GM19328 (cell line): ENCODE measurements at regions not wholly inside any gene's neighbourhood (a gene's known extent, or its start where the extent isn't known, plus 50 kb on each side); places are given as distances from the start of the nearest gene placed in this dataset.
"Not testable (repeated sequence)": the region's sequence is repeated elsewhere in the genome, so short reads cannot be mapped to it uniquely, and the experiment has no call there.

Experiments used
- ATAC-seq: cut with Tn5 transposase; IDR thresholded peaks from one replicate; pipeline ENCODE4 v1.9.1; 2021; ENCODE audit warnings: mild to moderate bottlenecking, moderate library complexity; ENCODE audit not compliant: unreplicated experiment

- ATAC-seq, result no peak
Measured at GRCh38 chr2:187075671-187076070, 226.7 kb upstream of the ZSWIM2 start.

GRCh38 chr2:187075199-187075635, 226.2 kb upstream of the ZSWIM2 start:
- ATAC-seq, result no peak

GRCh38 chr2:187058198-187058597, 209.2 kb upstream of the ZSWIM2 start:
- ATAC-seq, result no peak

- ATAC-seq, result no peak
Measured at GRCh38 chr2:187057466-187057865, 208.5 kb upstream of the ZSWIM2 start.

GRCh38 chr2:187056416-187057334, 207.7 kb upstream of the ZSWIM2 start:
- no peak for ATAC-seq

- no peak for ATAC-seq
Measured at GRCh38 chr2:187055463-187055862, 206.5 kb upstream of the ZSWIM2 start.

GRCh38 chr2:187054501-187055319, 205.7 kb upstream of the ZSWIM2 start:
- ATAC-seq, result no peak

- peak; percentile 80 for ATAC-seq
Measured at GRCh38 chr2:187051350-187051749, 202.4 kb upstream of the ZSWIM2 start.

- no peak for ATAC-seq
Measured at GRCh38 chr2:187050409-187050998, 201.5 kb upstream of the ZSWIM2 start.

GRCh38 chr2:187037310-187037709, 188.3 kb upstream of the ZSWIM2 start:
- no peak for ATAC-seq

GRCh38 chr2:187034434-187034833, 185.5 kb upstream of the ZSWIM2 start:
- no peak for ATAC-seq

GRCh38 chr2:187024739-187025138, 175.8 kb upstream of the ZSWIM2 start:
- ATAC-seq, result no peak

- ATAC-seq, result not testable (repeated sequence)
Measured at GRCh38 chr2:187023996-187024395, 175.0 kb upstream of the ZSWIM2 start.

GRCh38 chr2:187017438-187017837, 168.5 kb upstream of the ZSWIM2 start:
- no peak for ATAC-seq

GRCh38 chr2:187013058-187013457, 164.1 kb upstream of the ZSWIM2 start:
- ATAC-seq, result no peak

- no peak for ATAC-seq
Measured at GRCh38 chr2:187011206-187011832, 162.3 kb upstream of the ZSWIM2 start.

- ATAC-seq, result no peak
Measured at GRCh38 chr2:187009483-187010239, 160.7 kb upstream of the ZSWIM2 start.

- no peak for ATAC-seq
Measured at GRCh38 chr2:187008111-187008510, 159.1 kb upstream of the ZSWIM2 start.

GRCh38 chr2:187003611-187004010, 154.6 kb upstream of the ZSWIM2 start:
- ATAC-seq, result no peak

GRCh38 chr2:187003038-187003554, 154.1 kb upstream of the ZSWIM2 start:
- ATAC-seq, result no peak
